ENCODE measurements at regions not wholly inside any gene's neighbourhood (a gene's known extent, or its start where the extent isn't known, plus 50 kb on each side); places are given as distances from the start of the nearest gene placed in this dataset.

DNA sequence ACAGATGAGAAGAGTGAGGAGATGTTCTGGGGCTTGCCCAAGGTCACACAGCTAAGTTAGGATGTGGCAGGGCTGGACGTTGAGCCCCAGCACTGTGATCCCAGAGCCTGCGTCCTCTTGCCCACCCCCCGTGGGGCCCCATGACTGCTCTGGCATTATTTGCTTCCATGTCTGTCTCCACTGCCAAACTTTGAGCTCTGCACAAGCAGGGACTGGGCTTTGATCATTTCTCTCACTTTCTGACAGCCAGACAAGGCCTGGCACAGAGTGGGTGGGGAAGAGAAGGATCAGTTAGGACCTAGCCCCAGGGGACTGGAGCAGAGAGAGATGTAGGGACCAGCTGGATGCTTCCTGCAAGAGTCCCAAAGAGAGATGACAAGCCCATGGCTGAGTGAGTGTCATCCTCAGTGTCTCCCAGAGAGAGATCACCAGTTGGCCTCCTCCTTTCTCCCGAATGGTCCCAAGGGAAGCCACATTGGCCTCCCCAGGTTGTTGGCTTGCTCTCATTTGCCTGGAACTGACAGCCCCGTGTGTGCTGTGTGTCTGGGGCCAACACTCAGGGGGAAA, 126.7 kb upstream of the PWP1 start:
- no peak for ATAC-seq

DNA sequence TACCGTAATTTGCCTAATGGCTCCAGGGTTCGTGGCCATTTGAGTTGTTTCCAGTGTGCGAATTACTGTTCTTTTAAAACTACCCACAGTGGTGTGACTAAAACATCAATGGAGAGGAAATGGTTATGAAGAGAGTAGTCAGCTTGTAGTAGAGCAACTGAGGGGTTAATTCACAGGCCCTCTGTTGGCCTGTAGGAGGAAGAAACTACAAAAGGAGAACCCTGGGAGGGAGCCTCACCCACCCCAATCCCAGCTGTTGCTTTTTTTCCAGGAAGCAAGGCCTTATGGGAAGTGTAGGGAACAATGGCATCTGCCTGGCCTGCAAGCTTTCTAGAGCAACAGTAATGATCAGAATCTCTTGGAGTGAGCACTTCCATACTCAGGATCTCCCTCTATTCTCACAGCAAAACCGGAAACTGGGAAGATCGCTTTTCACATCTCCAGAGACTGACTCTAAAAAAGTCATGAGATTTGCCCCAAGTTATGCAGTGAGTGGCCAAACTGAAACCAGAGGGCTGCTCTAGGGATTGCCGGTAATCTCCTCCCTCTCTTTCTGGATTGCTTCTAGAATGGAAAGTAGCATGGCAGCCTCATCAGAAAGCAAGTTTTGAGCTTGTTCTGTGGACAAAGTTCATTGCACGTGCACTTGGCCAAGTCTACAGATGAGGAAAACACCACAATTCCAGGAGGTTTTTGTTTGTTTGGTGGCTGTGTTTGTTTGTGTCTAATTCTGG, 125.3 kb upstream of the PWP1 start:
- ATAC-seq: no peak

DNA sequence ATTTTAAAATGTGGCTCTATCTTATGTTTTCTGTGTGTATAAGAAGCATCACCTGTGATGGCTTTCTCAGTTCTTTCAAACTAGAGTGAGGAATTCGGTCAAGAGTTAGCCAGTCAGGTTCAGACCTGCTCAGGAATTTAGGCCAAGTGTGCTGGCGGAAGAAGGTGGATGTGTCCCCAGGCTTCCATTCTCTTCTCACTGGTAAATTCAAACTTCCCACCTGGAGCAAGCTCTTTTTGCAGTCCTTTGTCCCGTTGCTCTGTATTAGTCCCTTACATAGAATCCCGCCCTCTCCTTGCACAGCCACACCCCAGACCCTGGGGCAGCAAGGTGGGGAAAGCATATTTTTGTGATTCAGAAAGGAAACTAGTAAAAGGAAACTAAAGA, 124.7 kb upstream of the PWP1 start:
- peak; percentile 49 for ATAC-seq

DNA sequence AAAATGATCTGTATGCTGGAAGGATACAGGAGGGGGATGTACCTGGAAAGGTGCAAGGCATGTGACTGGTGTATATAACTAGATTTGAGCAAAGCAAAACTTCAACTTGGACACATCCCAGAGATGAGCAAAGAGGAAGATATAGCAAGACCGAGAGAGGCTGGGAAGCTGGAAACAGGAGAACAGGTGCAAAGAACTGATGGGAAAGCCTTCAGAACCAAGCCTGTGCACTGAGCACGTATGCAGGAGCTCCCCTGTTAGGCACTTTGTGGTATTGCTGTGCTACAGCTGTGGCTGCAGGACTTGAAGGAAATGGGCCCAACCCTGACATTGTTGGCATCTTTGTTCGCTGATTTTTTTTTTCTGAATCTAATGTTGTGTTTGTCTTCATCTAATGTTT, 120.7 kb upstream of the PWP1 start:
- peak; percentile 66 for ATAC-seq

DNA sequence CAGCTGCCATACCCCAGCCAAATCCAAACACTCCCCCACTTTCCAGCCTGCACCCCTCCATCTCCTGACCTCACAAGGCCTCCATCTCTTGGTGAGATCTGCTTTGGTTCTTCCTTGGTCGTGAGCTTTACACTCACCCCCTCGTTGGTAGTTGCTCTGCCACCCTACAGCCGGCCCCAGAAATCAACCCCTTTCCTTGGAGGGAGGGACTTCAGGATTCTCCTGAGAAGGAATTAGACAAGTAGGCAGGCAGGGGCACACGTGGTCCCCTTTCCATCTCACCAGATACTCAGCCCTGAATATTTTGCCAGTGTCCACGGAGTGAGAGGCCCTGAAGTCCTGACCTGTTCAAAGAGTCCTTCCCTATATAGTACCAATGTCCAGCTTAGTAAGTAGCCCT, 120.0 kb upstream of the PWP1 start:
- no peak for ATAC-seq

DNA sequence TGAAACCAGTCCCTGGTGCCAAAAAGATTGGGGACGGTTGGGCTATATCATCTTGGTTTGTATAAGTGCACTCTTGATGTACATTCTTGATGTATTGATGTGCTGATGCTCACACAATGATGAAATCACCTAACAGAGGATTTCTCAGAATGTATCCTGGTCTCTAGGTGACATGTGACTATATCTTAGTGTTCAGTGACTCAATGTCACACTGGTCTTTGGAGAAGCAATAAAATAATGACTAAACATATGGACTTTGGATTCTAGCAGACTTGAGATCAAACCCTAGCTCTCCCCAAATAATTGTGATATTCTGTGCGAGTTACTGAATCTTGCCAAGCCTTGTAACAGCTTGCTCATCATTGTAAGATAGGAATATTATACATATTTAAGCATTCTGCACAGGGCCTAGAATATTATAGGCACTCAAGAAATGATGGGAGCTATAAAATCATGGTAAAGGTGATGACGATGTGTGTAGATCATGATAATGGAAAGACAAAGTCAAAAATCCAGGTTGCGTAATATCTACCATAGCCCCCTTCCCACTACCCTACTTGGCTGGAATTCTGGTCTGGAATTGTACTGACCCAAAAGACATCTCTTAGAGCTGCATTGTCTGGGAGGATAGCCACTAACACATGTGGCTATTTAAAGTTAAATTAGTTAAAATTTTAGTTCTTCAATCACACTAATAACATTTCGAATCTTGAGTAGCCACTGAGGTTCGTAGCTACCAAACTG, 117.6 kb upstream of the PWP1 start:
- no peak for ATAC-seq

DNA sequence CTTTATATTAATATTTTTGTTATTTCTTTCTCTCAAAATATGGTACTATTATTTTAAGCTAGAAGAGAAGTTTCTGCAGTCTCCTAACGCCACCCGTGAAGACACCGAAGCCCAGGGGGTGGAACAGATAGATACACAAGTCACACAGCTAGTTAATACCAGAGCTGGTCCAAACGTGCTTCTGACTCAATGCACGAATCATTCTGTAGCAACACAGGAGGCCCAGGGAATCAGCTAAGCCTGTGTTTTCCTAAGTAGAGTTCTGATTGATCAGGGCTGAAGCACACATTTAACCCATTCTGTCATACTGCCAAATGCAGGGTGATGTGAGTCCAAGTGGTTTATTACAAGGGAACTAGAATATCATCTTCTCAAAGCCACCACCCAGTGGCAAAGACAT, 116.9 kb upstream of the PWP1 start:
- no peak for ATAC-seq

DNA sequence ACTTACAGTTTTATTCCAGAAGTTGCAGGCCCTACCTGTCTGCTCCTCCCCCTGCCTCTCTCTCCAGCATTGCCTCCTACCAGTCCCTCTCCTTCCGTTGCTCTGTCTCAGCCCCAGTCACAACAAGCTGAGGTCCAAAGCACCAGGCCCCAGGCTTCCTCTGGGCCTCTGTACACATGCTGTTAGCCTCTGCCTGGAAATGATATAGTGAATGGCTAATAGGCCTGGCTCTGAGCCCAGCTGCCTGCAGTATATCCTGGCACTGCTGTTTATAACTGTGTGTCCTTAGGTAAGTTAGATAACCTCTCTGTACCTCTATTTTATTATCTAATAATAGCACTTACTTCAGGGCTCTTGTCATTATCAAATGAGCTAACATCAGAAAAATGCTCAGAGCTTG, 114.9 kb upstream of the PWP1 start:
- no peak for ATAC-seq

DNA sequence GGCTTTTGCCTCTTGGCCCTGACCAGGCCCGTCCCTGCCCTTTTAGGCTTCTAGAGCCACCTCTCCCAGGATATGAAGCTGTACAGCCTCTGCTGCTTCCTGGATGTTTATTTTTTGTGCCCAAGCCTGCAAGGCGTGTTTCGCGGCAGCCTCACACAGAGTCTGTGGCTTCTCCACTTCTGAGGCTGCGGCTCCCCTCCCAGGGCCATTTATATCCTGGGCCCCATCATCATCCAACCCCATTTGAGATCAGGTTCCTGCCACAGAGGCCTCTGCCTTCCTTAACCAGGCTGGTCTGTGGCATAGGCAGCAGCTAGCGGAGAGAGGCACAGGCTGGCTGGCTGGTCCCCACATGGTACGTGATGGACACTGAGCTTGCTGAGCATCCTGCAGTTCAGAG, 114.1 kb upstream of the PWP1 start:
- no peak for ATAC-seq

DNA sequence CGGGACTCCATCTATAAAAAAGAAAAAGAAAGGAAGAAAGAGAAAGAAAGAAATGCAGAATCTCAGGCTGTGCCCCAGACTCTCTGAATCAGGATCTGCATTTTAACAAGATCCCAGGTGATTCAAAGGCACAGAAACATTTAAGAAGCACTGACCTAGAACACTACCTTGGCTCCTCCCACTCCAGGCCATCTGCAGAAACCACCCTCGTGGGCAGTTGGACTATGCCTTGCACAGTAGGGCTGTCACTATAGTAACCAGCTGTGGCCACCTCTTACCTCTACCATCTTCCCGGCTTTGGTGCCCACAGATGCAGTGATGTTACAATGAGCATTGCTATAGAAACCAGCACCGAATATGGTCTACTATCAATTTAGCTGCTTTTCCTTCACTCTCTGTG, 110.9 kb upstream of the PWP1 start:
- no peak for ATAC-seq

DNA sequence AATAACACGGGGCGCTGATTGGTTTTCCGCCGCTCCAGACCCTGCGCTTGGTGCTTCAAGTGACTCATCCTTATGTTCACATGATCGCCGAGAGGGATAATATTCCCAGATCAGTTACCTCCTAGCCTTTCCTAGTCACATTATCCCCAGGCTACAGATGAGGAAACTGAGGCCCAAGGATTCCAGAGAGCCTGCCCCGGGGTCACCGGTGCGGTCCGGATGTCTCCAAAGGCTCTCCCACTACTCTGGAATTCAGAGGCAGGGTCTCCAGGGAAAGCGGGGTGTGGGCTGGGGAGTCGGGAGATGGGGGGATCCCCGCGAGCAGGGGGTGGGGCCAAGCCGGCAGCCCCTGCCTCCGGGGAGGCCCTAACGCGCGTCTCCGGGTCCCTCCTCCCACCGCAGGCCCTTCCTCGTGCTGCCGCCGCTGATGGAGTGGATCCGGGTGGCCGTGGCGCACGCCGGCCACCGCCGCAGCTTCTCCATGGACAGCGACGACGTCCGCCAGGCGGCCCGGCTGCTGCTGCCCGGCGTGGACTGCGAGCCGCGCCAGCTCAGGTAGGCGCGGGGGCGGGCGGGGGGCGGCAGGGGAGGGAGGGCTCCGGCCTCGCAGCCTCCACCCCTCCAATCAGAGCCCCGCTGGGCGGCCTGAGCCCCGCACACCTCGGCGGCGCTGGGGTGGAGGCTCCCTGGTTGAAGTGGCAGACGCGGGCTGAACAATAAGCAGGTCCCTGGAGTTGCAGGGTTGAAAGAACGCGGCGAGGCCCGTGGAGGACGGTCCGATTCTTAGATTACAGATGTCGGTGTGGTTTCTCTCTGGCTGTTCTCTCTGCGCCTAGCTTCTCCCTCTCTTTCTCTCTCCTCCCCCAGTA, 104.6 kb upstream of the PWP1 start:
- peak; percentile 22 for ATAC-seq

DNA sequence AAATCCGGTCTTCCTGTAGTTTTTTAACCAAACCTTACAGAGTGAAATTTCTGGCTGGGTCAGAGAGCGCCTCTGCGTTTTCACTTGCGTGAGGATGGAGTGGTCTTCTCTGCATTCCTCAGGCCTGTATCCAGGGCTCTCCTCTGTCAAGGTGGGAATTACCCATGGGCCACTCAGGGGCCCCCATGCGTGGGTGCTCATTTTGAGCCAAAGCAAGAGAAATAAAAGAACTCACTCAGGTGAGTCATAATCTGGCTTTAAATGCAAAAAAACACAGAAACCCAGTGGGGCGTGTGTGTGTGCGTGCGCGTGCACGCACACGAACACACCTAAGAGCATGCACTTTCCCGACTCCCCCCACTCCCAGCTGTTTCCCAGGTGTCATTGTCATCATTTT, 104.0 kb upstream of the PWP1 start:
- no peak for ATAC-seq

DNA sequence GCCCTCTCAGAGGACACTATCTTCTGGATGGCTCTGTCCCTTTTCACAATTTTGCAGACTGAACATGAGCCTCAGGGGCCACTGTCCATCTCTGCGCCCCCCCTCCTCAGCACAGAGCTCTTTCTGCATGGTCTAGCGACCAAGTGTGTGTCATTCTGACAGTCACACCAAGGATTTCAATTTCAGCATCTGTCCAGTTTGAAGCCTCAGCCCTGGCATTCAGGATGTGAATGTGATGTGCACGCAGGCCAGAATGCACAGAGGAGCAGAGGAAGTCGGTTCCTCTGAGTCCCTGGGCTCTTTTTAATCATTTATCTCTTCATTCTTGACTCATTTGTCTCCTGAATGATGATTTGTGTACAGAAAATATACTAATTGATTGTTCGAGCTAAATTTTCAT, 102.0 kb upstream of the PWP1 start:
- no peak for ATAC-seq

DNA sequence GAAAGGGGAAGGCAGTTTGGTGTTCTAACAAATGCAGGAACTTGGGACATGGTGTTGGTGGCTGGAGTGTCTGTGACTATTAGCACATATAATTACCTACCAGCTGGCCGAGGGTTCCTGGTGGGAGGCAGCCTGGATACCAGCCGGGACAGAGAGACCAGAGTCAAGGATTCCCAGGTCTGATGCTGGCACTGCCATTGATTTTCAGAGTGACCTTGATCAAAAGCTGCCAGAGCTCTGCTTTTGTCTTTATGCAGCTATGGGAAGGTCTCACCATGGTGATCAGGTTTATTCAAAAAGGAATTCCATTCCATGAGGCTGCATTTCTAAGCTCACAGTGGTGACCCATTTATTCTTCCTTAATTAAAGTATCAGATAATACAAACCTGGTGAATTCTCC, 101.0 kb upstream of the PWP1 start:
- no peak for ATAC-seq

DNA sequence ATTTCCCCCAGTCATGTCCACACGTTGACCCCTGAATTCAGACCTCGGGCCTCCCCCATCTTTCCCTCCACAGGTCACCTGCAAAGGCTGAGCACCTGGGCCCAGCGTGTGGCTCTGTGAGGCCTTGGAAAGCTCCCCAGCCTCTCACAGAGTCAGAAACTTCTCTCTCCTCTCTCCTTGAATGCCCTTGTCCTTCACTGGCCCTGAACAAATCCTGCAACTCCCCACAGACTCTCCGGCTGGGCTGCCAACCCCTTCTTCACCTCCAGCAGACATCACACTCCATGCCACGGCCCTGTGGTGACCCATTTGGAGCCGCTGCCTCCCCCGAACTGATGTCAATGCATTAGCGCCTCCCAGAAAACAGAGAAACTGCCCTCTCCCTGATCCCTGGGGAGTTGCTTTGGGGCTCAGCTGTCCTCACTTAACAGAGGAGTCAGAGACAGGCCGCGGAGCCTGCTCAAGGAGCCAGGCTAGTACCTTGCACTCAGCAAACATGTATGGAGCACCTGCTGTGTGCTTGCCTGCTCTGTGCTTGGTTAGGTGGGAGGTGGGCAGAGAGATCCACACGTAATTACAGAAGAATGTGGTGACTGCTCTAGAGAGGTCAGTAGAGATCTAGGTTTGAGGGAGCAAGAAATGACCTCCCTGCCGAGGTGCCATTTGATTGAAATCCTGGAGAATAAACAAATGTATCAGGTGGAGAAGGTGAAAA, 99.2 kb upstream of the PWP1 start:
- ATAC-seq: peak; percentile 17

DNA sequence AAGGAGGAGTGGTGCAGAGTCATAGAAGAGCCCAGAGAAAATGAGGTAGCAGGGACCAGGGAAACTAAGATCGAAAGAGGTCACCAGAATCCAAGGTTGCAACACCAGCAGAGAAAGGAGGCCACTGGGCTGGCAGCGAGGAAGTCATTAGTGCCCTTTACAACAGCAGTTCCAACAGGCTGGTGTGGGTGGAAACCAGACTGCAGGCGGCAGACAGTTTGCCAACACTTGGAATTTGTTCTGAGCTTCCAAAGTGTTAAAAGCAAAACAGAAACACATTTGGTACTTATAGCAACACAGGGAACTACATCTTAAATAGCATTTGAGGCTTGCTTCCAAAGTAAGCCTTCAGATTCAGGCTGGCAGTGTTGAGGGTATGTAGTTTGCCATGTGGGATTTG, 95.2 kb upstream of the PWP1 start:
- ATAC-seq: no peak

DNA sequence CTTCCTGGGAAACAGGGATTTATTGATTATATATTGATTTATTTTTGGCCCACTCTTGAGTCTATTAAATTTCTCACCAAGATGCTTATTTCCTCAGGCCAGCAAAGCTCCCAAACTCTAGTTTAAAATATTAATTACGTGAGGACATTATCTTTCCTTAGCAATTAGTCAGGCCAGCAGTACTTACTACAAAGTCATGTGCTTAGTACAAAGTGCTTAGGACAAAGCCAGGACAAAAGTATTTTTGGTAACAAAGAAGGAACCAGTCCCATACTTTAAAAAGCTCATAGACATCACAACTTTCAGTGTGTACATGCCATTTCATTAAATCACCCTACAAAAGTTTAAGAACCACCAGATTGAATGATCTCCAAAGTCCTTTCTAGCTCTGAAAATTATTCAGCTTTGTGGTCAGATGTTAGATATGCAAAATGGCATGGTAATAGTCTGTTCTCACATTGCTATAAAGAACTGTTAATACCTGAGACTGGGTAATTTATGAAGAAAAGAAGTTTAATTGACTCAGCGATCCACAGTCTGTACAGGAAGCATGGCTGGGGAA, 94.7 kb upstream of the PWP1 start:
- ATAC-seq: no peak

DNA sequence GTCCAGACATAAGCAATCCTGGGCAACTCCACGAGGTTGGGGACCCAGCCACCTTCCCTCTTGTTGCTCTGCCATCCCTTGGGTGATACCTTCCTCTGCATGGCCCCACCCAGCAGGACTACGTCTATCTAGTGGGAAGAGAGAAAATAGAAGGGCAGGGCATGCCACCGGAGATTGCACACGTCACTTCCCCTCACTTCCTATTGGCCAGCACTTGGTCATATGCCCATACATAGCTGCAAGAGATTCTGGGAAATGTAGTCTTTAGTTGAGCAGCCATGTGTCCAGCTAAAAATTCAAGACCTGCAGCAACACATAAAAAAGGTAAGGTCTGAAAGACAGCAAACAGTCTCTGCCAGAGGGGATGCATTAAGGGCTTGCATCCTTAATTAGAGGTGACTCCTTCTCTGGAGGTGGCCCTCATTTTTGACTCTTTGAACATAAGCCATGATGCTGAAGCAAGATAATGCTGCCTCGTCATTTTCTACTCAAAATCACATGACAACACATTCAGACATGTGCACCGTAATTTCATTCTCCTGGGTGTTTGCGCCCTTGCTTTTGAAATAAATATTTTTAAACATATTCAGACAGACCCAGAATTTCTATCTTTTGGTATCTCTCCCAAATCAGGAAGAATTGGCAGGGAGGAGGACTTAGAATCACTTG, 91.8 kb upstream of the PWP1 start:
- no peak for ATAC-seq

DNA sequence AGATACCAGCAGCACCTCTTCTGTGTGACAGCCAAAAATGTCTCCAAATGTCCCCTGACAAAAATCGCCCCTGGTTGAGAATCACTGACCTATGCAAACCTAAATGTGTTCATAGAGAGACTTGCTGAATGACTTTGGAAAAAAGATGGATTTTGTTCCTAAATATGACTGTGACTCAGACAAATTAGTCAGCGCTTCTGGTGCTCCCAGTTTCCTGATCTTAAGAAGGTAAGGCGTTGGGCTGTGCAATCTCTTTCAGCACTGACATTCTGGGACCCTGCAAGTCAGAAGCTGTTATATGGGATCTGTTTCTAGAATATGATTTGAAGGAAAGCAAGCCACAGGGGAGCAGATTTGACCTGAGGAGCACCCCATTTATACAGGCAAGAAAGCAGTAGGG, 90.6 kb upstream of the PWP1 start:
- ATAC-seq: no peak

DNA sequence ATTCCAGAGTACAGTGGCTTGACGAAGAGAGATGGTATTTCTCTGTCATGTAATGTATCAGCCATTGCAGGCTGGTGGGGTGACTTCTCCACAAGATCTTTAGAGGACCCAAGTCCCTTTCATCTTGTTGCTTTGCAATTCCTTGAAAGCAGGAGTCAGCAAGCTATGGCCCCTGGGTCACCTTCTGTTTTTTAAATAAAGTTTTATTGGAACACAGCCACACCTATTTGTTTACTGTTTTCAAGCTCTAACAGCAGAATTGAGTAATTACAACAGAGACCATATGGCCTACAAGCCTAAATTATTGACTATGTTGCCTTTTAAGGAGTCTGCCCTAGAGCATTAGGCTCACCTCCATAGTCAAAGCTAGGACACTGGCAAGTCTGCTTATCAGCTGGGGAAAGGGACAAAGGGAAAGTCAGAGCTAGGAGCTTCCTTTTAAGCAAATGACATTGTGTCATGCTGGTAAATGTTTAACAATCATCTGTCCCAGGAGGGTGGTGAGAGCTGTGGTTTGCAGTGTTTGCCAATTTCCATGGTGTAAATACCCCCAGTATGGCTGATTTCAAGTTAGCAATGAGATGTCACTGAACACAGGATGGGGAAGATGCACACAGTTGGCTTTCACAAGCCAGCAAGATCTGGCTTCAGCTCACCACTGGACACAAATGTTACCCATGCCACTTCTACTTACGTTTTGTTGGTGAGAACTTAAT, 87.7 kb upstream of the PWP1 start:
- no peak for ATAC-seq

DNA sequence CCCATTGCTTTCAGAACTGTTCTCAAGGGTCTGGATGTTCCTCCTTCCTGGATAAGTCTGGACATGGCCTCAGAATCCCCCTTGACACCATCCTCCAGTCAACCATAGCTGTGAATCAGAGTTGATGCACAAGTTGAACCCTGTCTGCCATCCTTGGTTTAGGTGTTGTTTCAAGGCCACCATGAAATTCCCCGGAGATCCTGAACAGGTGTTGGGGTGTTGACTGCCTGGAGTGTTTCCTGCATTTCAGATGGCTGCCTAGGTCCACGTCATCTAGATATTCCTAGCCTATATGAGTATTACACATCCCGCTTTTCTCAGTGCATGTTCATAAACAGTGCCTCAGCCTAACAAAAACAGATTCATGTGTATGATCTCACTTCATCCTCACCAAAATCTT, 86.7 kb upstream of the PWP1 start:
- ATAC-seq: no peak
